Omental fat pad (tissue), 3 donors: ENCODE measurements at regions not wholly inside any gene's neighbourhood (a gene's known extent, or its start where the extent isn't known, plus 50 kb on each side); places are given as distances from the start of the nearest gene placed in this dataset.

Experiments
- ATAC-seq: fragments of 150-250 bp; one replicate; pipeline ENCODE4 v1.9.1; 2016; ENCODE audit warnings: mild to moderate bottlenecking, moderate library complexity; ENCODE audit not compliant: low FRiP score
- DNase-seq: peaks from one replicate; pipeline ENCODE4 v3.0.0-alpha.2; 2019; ENCODE audit warnings: low spot score
- TF ChIP-seq, protein P1 (sequence below), 3 donors: fragments of 450-650 bp; IDR thresholded peaks; one replicate each; pipeline ENCODE4 v1.5.1; 2016 to 2017; ENCODE audit warnings: antibody characterized with exemption in 3 of 3, mild to moderate bottlenecking in 3 of 3, moderate library complexity in 2 of 3

DNA sequence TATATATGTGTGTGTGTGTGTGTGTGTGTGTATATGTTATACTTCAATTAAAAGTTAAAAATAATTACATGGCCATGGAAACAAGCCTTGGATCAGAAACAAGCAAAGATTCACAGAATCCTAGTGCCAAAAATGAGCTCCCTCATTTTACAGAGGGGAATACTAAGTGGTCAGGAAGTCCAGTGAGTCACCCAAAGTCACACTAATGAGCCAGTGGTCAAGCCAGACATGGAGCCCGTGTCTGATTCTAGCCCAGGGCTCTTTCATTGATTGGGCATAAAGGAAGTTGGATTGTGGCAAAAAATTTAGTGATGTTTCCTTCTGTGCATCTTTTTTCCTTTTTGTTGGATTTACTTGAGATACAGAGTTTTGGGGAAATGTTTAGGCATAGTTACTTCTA is 152.5 kb upstream of the NPHP3 start:
- no peak for ATAC-seq
- TF ChIP-seq, protein P1, sequence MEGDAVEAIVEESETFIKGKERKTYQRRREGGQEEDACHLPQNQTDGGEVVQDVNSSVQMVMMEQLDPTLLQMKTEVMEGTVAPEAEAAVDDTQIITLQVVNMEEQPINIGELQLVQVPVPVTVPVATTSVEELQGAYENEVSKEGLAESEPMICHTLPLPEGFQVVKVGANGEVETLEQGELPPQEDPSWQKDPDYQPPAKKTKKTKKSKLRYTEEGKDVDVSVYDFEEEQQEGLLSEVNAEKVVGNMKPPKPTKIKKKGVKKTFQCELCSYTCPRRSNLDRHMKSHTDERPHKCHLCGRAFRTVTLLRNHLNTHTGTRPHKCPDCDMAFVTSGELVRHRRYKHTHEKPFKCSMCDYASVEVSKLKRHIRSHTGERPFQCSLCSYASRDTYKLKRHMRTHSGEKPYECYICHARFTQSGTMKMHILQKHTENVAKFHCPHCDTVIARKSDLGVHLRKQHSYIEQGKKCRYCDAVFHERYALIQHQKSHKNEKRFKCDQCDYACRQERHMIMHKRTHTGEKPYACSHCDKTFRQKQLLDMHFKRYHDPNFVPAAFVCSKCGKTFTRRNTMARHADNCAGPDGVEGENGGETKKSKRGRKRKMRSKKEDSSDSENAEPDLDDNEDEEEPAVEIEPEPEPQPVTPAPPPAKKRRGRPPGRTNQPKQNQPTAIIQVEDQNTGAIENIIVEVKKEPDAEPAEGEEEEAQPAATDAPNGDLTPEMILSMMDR (IDR thresholded peaks at IDR 0.05) = no peak
- DNase-seq = no peak

- TF ChIP-seq, protein P1 (IDR thresholded peaks at IDR 0.05) = no peak
- ATAC-seq (no peak), DNase-seq (no peak)
These were observed 150.5 kb upstream of the NPHP3 start for GRCh38 chr3:132872711-132873110.

DNA sequence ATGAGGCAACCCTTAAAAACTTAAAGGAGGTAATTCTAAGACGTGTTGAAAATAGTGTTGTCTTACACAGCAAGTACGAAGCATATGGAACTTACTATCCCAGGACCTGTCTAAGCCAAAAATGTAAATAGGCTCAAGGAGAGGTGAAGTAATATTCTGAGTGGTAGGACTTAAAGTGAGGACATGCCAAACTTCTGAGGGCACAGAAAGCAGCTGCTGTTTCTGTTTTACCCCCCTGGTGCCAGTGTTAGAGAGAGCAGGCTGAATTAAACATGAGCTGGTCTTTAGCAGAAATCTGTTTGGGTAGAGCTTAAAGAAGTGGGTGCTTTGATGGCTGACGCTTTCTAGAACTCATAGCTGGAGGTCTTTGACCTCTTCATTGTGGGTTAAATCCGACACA is 149.7 kb upstream of the NPHP3 start:
- DNase-seq (no peak), ATAC-seq (no peak)
- TF ChIP-seq, protein P1 (IDR thresholded peaks at IDR 0.05) = no peak

GRCh38 chr3:132870541-132870940 is 148.3 kb upstream of the NPHP3 start:
- TF ChIP-seq, protein P1 (IDR thresholded peaks at IDR 0.05) = no peak
- no peak for ATAC-seq
- DNase-seq = no peak

- TF ChIP-seq, protein P1 (IDR thresholded peaks at IDR 0.05) = no peak
- DNase-seq (no peak), ATAC-seq (no peak)
These were observed 145.7 kb upstream of the NPHP3 start for GRCh38 chr3:132867956-132868355.

DNA sequence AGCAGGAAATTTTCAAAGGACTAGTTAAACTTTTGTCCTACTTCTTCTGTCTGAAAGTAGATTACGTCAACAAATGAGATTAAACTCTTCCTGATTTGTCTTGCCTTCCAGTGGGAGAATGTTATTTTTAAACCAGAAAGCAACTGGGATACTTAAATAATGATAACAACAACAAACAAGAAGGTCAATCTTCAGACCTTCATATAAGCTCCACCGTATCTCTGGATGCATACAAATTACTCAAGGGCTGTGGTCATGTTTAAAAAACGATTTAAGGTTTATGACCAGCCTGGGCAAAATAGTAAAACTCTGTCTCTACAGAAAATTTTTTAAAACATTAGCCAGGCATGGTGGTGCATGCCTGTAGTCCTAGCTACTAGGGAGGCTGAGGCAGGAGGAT is 145.3 kb upstream of the NPHP3 start:
- no peak for ATAC-seq
- TF ChIP-seq, protein P1 (IDR thresholded peaks at IDR 0.05) = no peak
- DNase-seq = no peak

- TF ChIP-seq, protein P1 (IDR thresholded peaks at IDR 0.05) = no peak
- ATAC-seq = no peak
- no peak for DNase-seq
These were observed 135.1 kb upstream of the NPHP3 start for GRCh38 chr3:132857317-132857716.
